ENCODE measurements at regions not wholly inside any gene's neighbourhood (a gene's known extent, or its start where the extent isn't known, plus 50 kb on each side); places are given as distances from the start of the nearest gene placed in this dataset.

- Histone ChIP-seq H3K27ac (ENCODE audit: low read depth, low read length) (no peak overlapping the region), H3K27me3 (ENCODE audit: control insufficient read depth, insufficient read depth, low read length) (no peaks in the 10 kb centered on the region), H3K9ac (ENCODE audit: low read length) (no peak overlapping the region), H3K4me1 (ENCODE audit: control insufficient read depth, insufficient read depth, low read length) (peaks cover 20% of the 10 kb centered on the region), H3K4me3 (ENCODE audit: low read length) (no peak overlapping the region), H3K36me3 (ENCODE audit: control insufficient read depth, insufficient read depth, low read length) (no peaks in the 10 kb centered on the region)
Observed at GRCh38 chr17:77607606-77608005, 350.9 kb upstream of the TNRC6C start.

DNA sequence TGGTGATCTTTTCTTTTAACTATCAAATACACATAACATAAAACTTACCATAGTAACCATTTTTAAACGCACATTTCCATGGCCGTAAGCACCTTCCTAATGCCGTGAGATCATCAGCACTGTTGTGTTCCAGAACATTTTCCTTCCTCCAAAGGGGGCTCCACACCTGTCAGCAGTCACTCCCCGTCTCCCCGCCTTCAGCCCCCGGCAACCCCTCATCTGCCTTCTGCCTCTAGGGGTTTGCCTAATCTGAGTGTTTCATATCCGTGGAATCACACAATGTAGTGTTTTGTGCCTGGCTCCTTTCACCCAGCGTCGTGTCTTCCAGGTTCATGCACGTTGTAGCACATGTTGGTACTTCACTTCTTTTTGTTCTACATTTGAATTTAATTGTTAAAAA is 350.1 kb upstream of the TNRC6C start:
- Histone ChIP-seq H3K4me3 (ENCODE audit: low read length) (no peak overlapping the region), H3K9ac (ENCODE audit: low read length) (no peak overlapping the region), H3K27me3 (ENCODE audit: control insufficient read depth, insufficient read depth, low read length) (no peaks in the 10 kb centered on the region), H3K27ac (ENCODE audit: low read depth, low read length) (no peak overlapping the region), H3K4me1 (ENCODE audit: control insufficient read depth, insufficient read depth, low read length) (peaks cover 12% of the 10 kb centered on the region), H3K36me3 (ENCODE audit: control insufficient read depth, insufficient read depth, low read length) (no peaks in the 10 kb centered on the region)

- H3K36me3 ChIP-seq (ENCODE audit: control insufficient read depth, insufficient read depth, low read length), result no peaks in the 10 kb centered on the region
- H3K9ac ChIP-seq (ENCODE audit: low read length), result no peak overlapping the region
- no peaks in the 10 kb centered on the region for H3K27me3 ChIP-seq (ENCODE audit: control insufficient read depth, insufficient read depth, low read length)
- H3K4me1 ChIP-seq (ENCODE audit: control insufficient read depth, insufficient read depth, low read length), result peaks cover 12% of the 10 kb centered on the region
- peak overlapping the region; percentile 18 for H3K4me3 ChIP-seq (ENCODE audit: low read length)
- H3K27ac ChIP-seq (ENCODE audit: low read depth, low read length), result peak overlapping the region; percentile 40
Observed at GRCh38 chr17:77609553-77610517, 348.7 kb upstream of the TNRC6C start.

- H3K4me3 ChIP-seq (ENCODE audit: low read length), result peak overlapping the region; percentile 18
- H3K27me3 ChIP-seq (ENCODE audit: control insufficient read depth, insufficient read depth, low read length), result no peaks in the 10 kb centered on the region
- H3K9ac ChIP-seq (ENCODE audit: low read length), result no peak overlapping the region
- H3K36me3 ChIP-seq (ENCODE audit: control insufficient read depth, insufficient read depth, low read length), result no peaks in the 10 kb centered on the region
- H3K4me1 ChIP-seq (ENCODE audit: control insufficient read depth, insufficient read depth, low read length), result peaks cover 14% of the 10 kb centered on the region
- H3K27ac ChIP-seq (ENCODE audit: low read depth, low read length), result peak overlapping the region; percentile 25
Observed at GRCh38 chr17:77610518-77610893, 348.0 kb upstream of the TNRC6C start.

DNA sequence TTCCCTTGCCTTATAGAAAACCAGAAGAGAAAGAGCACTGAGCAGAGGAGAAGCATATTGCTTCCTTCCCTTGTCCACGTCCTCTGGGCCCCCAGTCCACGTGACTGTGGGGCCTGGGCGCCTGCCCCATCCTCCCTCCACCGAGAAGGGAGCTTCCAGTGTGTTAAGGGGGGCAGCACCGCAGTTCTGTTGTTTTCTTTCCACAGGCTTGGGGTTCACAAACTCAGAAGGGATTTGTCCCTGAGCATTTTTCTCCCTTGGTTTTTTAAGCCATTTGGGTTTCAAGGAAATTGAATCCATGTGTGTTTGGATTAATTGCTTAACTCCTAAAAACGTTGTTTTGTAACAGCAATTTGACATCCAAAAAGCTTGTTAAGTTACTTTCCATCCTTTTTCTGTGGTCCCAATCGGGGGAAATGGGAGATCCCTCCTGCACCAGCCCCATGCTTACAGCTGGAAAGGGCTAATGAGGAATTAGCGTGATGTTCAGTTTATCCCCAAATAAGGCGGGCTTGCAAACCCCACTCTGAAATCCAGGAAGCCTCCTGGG is 347.5 kb upstream of the TNRC6C start:
- Histone ChIP-seq H3K4me3 (ENCODE audit: low read length) (no peak overlapping the region), H3K27ac (ENCODE audit: low read depth, low read length) (no peak overlapping the region), H3K27me3 (ENCODE audit: control insufficient read depth, insufficient read depth, low read length) (no peaks in the 10 kb centered on the region), H3K9ac (ENCODE audit: low read length) (no peak overlapping the region), H3K36me3 (ENCODE audit: control insufficient read depth, insufficient read depth, low read length) (no peaks in the 10 kb centered on the region), H3K4me1 (ENCODE audit: control insufficient read depth, insufficient read depth, low read length) (peaks cover 15% of the 10 kb centered on the region)

GRCh38 chr17:77611791-77612502 is 346.6 kb upstream of the TNRC6C start:
- H3K9ac ChIP-seq (ENCODE audit: low read length), result no peak overlapping the region
- no peak overlapping the region for H3K27ac ChIP-seq (ENCODE audit: low read depth, low read length)
- H3K4me3 ChIP-seq (ENCODE audit: low read length), result no peak overlapping the region
- no peaks in the 10 kb centered on the region for H3K27me3 ChIP-seq (ENCODE audit: control insufficient read depth, insufficient read depth, low read length)
- H3K4me1 ChIP-seq (ENCODE audit: control insufficient read depth, insufficient read depth, low read length), result peaks cover 11% of the 10 kb centered on the region
- H3K36me3 ChIP-seq (ENCODE audit: control insufficient read depth, insufficient read depth, low read length), result no peaks in the 10 kb centered on the region

GRCh38 chr17:77613218-77613617 is 345.3 kb upstream of the TNRC6C start:
- Histone ChIP-seq H3K27me3 (ENCODE audit: control insufficient read depth, insufficient read depth, low read length) (no peaks in the 10 kb centered on the region), H3K4me1 (ENCODE audit: control insufficient read depth, insufficient read depth, low read length) (peaks cover 11% of the 10 kb centered on the region), H3K4me3 (ENCODE audit: low read length) (no peak overlapping the region), H3K9ac (ENCODE audit: low read length) (no peak overlapping the region), H3K36me3 (ENCODE audit: control insufficient read depth, insufficient read depth, low read length) (no peaks in the 10 kb centered on the region), H3K27ac (ENCODE audit: low read depth, low read length) (no peak overlapping the region)

- no peaks in the 10 kb centered on the region for H3K27me3 ChIP-seq (ENCODE audit: control insufficient read depth, insufficient read depth, low read length)
- peaks cover 11% of the 10 kb centered on the region for H3K4me1 ChIP-seq (ENCODE audit: control insufficient read depth, insufficient read depth, low read length)
- H3K9ac ChIP-seq (ENCODE audit: low read length), result no peak overlapping the region
- no peak overlapping the region for H3K27ac ChIP-seq (ENCODE audit: low read depth, low read length)
- H3K4me3 ChIP-seq (ENCODE audit: low read length), result no peak overlapping the region
- no peaks in the 10 kb centered on the region for H3K36me3 ChIP-seq (ENCODE audit: control insufficient read depth, insufficient read depth, low read length)
Observed at GRCh38 chr17:77613627-77614026, 344.9 kb upstream of the TNRC6C start.

GRCh38 chr17:77615703-77616253 is 342.7 kb upstream of the TNRC6C start:
- Histone ChIP-seq H3K27me3 (ENCODE audit: control insufficient read depth, insufficient read depth, low read length) (no peaks in the 10 kb centered on the region), H3K36me3 (ENCODE audit: control insufficient read depth, insufficient read depth, low read length) (no peaks in the 10 kb centered on the region), H3K4me1 (ENCODE audit: control insufficient read depth, insufficient read depth, low read length) (peaks cover 6% of the 10 kb centered on the region), H3K9ac (ENCODE audit: low read length) (no peak overlapping the region), H3K27ac (ENCODE audit: low read depth, low read length) (peak overlapping the region; percentile 13), H3K4me3 (ENCODE audit: low read length) (no peak overlapping the region)

DNA sequence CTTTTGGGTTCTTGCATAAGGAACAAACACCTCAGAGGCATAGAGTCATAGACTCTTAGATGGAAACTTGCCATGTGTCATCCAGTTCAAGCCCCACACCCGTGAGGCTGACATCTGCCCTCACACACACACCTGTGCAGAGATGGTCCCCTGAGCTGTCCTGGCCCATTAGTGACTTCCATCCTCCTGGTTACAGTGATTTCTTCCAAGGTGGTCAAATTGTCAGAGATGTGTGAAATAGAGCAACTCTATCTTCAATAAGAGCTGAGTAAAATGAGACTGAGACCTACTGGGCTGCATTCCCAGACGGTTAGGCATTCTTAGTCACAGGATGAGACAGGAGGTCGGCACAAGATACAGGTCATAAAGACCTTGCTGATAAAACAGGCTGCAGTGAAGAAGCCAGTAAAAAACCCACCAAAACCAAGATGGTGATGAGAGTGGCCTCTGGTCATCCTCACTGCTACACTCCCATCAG is 342.2 kb upstream of the TNRC6C start:
- Histone ChIP-seq H3K27me3 (ENCODE audit: control insufficient read depth, insufficient read depth, low read length) (no peaks in the 10 kb centered on the region), H3K36me3 (ENCODE audit: control insufficient read depth, insufficient read depth, low read length) (no peaks in the 10 kb centered on the region), H3K9ac (ENCODE audit: low read length) (no peak overlapping the region), H3K27ac (ENCODE audit: low read depth, low read length) (no peak overlapping the region), H3K4me1 (ENCODE audit: control insufficient read depth, insufficient read depth, low read length) (peaks cover 3% of the 10 kb centered on the region), H3K4me3 (ENCODE audit: low read length) (no peak overlapping the region)

- Histone ChIP-seq H3K9ac (ENCODE audit: low read length) (no peak overlapping the region), H3K4me3 (ENCODE audit: low read length) (no peak overlapping the region), H3K36me3 (ENCODE audit: control insufficient read depth, insufficient read depth, low read length) (no peaks in the 10 kb centered on the region), H3K27me3 (ENCODE audit: control insufficient read depth, insufficient read depth, low read length) (no peaks in the 10 kb centered on the region), H3K27ac (ENCODE audit: low read depth, low read length) (no peak overlapping the region), H3K4me1 (ENCODE audit: control insufficient read depth, insufficient read depth, low read length) (peaks cover 3% of the 10 kb centered on the region)
Observed at GRCh38 chr17:77617516-77617915, 341.0 kb upstream of the TNRC6C start.

GRCh38 chr17:77618173-77618572 is 340.3 kb upstream of the TNRC6C start:
- no peaks in the 10 kb centered on the region for H3K36me3 ChIP-seq (ENCODE audit: control insufficient read depth, insufficient read depth, low read length)
- no peak overlapping the region for H3K9ac ChIP-seq (ENCODE audit: low read length)
- no peak overlapping the region for H3K4me3 ChIP-seq (ENCODE audit: low read length)
- no peak overlapping the region for H3K27ac ChIP-seq (ENCODE audit: low read depth, low read length)
- H3K27me3 ChIP-seq (ENCODE audit: control insufficient read depth, insufficient read depth, low read length), result no peaks in the 10 kb centered on the region
- peaks cover 3% of the 10 kb centered on the region for H3K4me1 ChIP-seq (ENCODE audit: control insufficient read depth, insufficient read depth, low read length)
